ENCODE measurements at regions not wholly inside any gene's neighbourhood (a gene's known extent, or its start where the extent isn't known, plus 50 kb on each side); places are given as distances from the start of the nearest gene placed in this dataset.
"Not testable (repeated sequence)": the region's sequence is repeated elsewhere in the genome, so short reads cannot be mapped to it uniquely, and the experiment has no call there.

GRCh38 chr21:31798842-31799704 is 67.2 kb upstream of the SCAF4 start:
- H3K9ac ChIP-seq (ENCODE audit: insufficient read depth, low read length, poor library complexity, severe bottlenecking): no peak overlapping the region
- H3K4me1 ChIP-seq (ENCODE audit: control insufficient read depth in 1 of 2, insufficient read depth in 2 of 2, low read length in 2 of 2): no peaks in the 10 kb centered on the region
- H3K27me3 ChIP-seq (ENCODE audit: control insufficient read depth in 2 of 2, insufficient read depth in 2 of 2, low read length in 2 of 2): peaks cover 0 to 3% of the 10 kb centered on the region in 2 donors
- no peak overlapping the region for H2AFZ ChIP-seq (ENCODE audit: insufficient read depth, low read depth, low read length, poor library complexity, severe bottlenecking)
- Mint-ChIP-seq H3K36me3 (no peaks in the 10 kb centered on the region), H3K27me3 (ENCODE audit: low read depth in 3 of 3) (peaks cover 14 to 18% (median 15%) of the 10 kb centered on the region in 3 donors), H3K9me3 (peaks cover 0 to 7% (median 0%) of the 10 kb centered on the region in 7 donors), H3K27ac (no peak overlapping the region), H3K4me1 (peaks cover 8% of the 10 kb centered on the region), H3K4me3 (no peak overlapping the region)
- no peaks in the 10 kb centered on the region for H3K36me3 ChIP-seq (replicated peaks in 1 of 2; ENCODE audit: control insufficient read depth in 1 of 2, insufficient read depth in 2 of 2, low read length in 2 of 2)
- H3K9me3 ChIP-seq (replicated peaks in 1 of 2; ENCODE audit: control insufficient read depth in 1 of 2, insufficient read depth in 1 of 2, low read length in 2 of 2): no peaks in the 10 kb centered on the region
- WGBS (ENCODE audit: insufficient coverage): 87% methylated on average over 12 of the region's 15 CpGs
- no peaks in the 10 kb centered on the region for H3K79me2 ChIP-seq (ENCODE audit: insufficient read depth, low read length)
- no peak overlapping the region for H3K4me2 ChIP-seq (replicated peaks; ENCODE audit: extremely low read depth, low read length, poor library complexity, severe bottlenecking)
- intact Hi-C loops (cut with micrococcal nuclease): no loop called here
- no peak for TF ChIP-seq CTCF (IDR thresholded peaks at IDR 0.05)
- no peak overlapping the region for H3K4me3 ChIP-seq (replicated peaks in 1 of 3; ENCODE audit: low read depth in 2 of 3, low read length in 3 of 3)
- H4K20me1 ChIP-seq (ENCODE audit: insufficient read depth, low read length): no peaks in the 10 kb centered on the region
- DNase-seq: no peak
- H3K27ac ChIP-seq (ENCODE audit: low read depth in 1 of 2, low read length in 2 of 2): no peak overlapping the region

GRCh38 chr21:31795992-31796391 is 64.1 kb upstream of the SCAF4 start:
- 100% methylated on average over 3 of the region's 3 CpGs for WGBS (ENCODE audit: insufficient coverage)
- H3K27me3 ChIP-seq (ENCODE audit: control insufficient read depth in 2 of 2, insufficient read depth in 2 of 2, low read length in 2 of 2): no peaks in the 10 kb centered on the region

GRCh38 chr21:31790420-31790819 is 58.5 kb upstream of the SCAF4 start:
- WGBS (ENCODE audit: insufficient coverage): no CpG with 5 or more reads among the region's 5 CpGs
- H3K4me2 ChIP-seq (replicated peaks; ENCODE audit: extremely low read depth, low read length, poor library complexity, severe bottlenecking); H2AFZ ChIP-seq (ENCODE audit: insufficient read depth, low read depth, low read length, poor library complexity, severe bottlenecking); H3K79me2 ChIP-seq (ENCODE audit: insufficient read depth, low read length); H3K9ac ChIP-seq (ENCODE audit: insufficient read depth, low read length, poor library complexity, severe bottlenecking); H3K9me3 ChIP-seq (replicated peaks in 1 of 2; ENCODE audit: control insufficient read depth in 1 of 2, insufficient read depth in 1 of 2, low read length in 2 of 2); H3K27ac Mint-ChIP-seq; H3K27me3 Mint-ChIP-seq (ENCODE audit: low read depth in 3 of 3); H3K27me3 ChIP-seq (ENCODE audit: control insufficient read depth in 2 of 2, insufficient read depth in 2 of 2, low read length in 2 of 2); intact Hi-C loops (cut with micrococcal nuclease); H3K4me3 Mint-ChIP-seq; DNase-seq; H3K4me1 ChIP-seq (ENCODE audit: control insufficient read depth in 1 of 2, insufficient read depth in 2 of 2, low read length in 2 of 2); H4K20me1 ChIP-seq (ENCODE audit: insufficient read depth, low read length); H3K27ac ChIP-seq (ENCODE audit: low read depth in 1 of 2, low read length in 2 of 2); H3K9me3 Mint-ChIP-seq; H3K36me3 Mint-ChIP-seq; H3K36me3 ChIP-seq (replicated peaks in 1 of 2; ENCODE audit: control insufficient read depth in 1 of 2, insufficient read depth in 2 of 2, low read length in 2 of 2); H3K4me3 ChIP-seq (replicated peaks in 1 of 3; ENCODE audit: low read depth in 2 of 3, low read length in 3 of 3): not testable (repeated sequence)
- peaks cover 11% of the 10 kb centered on the region for H3K4me1 Mint-ChIP-seq

More at GRCh38 chr21:31795992-31796391, 64.1 kb upstream of the SCAF4 start:
- no peak overlapping the region for H2AFZ ChIP-seq (ENCODE audit: insufficient read depth, low read depth, low read length, poor library complexity, severe bottlenecking)
- no peaks in the 10 kb centered on the region for H3K79me2 ChIP-seq (ENCODE audit: insufficient read depth, low read length)
- no peaks in the 10 kb centered on the region for H3K36me3 Mint-ChIP-seq
- H3K27me3 Mint-ChIP-seq (ENCODE audit: low read depth in 3 of 3): peaks cover 10 to 13% (median 13%) of the 10 kb centered on the region in 3 donors
- no peak overlapping the region for H3K9ac ChIP-seq (ENCODE audit: insufficient read depth, low read length, poor library complexity, severe bottlenecking)
- intact Hi-C loops (cut with micrococcal nuclease): no loop called here
- H3K4me1 Mint-ChIP-seq: peaks cover 7% of the 10 kb centered on the region
- no peaks in the 10 kb centered on the region for H3K36me3 ChIP-seq (replicated peaks in 1 of 2; ENCODE audit: control insufficient read depth in 1 of 2, insufficient read depth in 2 of 2, low read length in 2 of 2)
- TF ChIP-seq CTCF (IDR thresholded peaks at IDR 0.05): no peak
- no peak overlapping the region for H3K4me3 ChIP-seq (replicated peaks in 1 of 3; ENCODE audit: low read depth in 2 of 3, low read length in 3 of 3)
- H3K9me3 Mint-ChIP-seq: peaks cover 0 to 5% (median 0%) of the 10 kb centered on the region in 7 donors
- H3K4me2 ChIP-seq (replicated peaks; ENCODE audit: extremely low read depth, low read length, poor library complexity, severe bottlenecking): no peak overlapping the region
- H3K27ac Mint-ChIP-seq: no peak overlapping the region
- no peaks in the 10 kb centered on the region for H3K9me3 ChIP-seq (replicated peaks in 1 of 2; ENCODE audit: control insufficient read depth in 1 of 2, insufficient read depth in 1 of 2, low read length in 2 of 2)
- no peak overlapping the region for H3K27ac ChIP-seq (ENCODE audit: low read depth in 1 of 2, low read length in 2 of 2)
- no peak for DNase-seq
- H4K20me1 ChIP-seq (ENCODE audit: insufficient read depth, low read length): no peaks in the 10 kb centered on the region
- no peaks in the 10 kb centered on the region for H3K4me1 ChIP-seq (ENCODE audit: control insufficient read depth in 1 of 2, insufficient read depth in 2 of 2, low read length in 2 of 2)
- no peak overlapping the region for H3K4me3 Mint-ChIP-seq
